Spleen (tissue), 11 donors: ENCODE measurements at regions not wholly inside any gene's neighbourhood (a gene's known extent, or its start where the extent isn't known, plus 50 kb on each side); places are given as distances from the start of the nearest gene placed in this dataset.

Source experiments
- DNase-seq: peaks from one replicate; pipeline ENCODE4 v3.0.0-alpha.2; 2020
- H3K27ac ChIP-seq, 8 donors: fragments of 200-600 bp; sonication (generic) in 7 of 8; 1 replicate in 4 of 8; 2 replicates in 4 of 8; pipeline versions ENCODE4 v1.5.0 to v1.8.0; 2016 to 2021; ENCODE audit warnings: inconsistent platforms in 4 of 8, mild to moderate bottlenecking in 4 of 8, moderate library complexity in 1 of 8
- H3K27me3 ChIP-seq, 7 donors: fragments of 200-600 bp; sonication (generic) in 6 of 7; replicated peaks in 1 of 7; 1 replicate in 4 of 7; 2 replicates in 3 of 7; pipeline versions ENCODE4 v1.5.0 to v1.8.0; 2016 to 2021; ENCODE audit warnings: inconsistent platforms in 3 of 7, mild to moderate bottlenecking in 1 of 7
- H3K36me3 ChIP-seq, 6 donors: fragments of 200-600 bp; sonication (generic) in 5 of 6; 1 replicate in 4 of 6; 2 replicates in 2 of 6; pipeline versions ENCODE4 v1.5.0 to v1.8.0; 2016 to 2021; ENCODE audit warnings: inconsistent platforms in 2 of 6
- H3K4me1 ChIP-seq, 6 donors: fragments of 200-600 bp; sonication (generic) in 5 of 6; 1 replicate in 3 of 6; 2 replicates in 3 of 6; pipeline versions ENCODE4 v1.5.0 to v1.8.0; 2016 to 2021; ENCODE audit warnings: inconsistent platforms in 3 of 6
- H3K4me3 ChIP-seq, 8 donors: fragments of 200-600 bp; sonication (generic) in 7 of 8; 1 replicate in 4 of 8; 2 replicates in 4 of 8; pipeline versions ENCODE4 v1.5.0 to v1.8.0; 2016 to 2021; ENCODE audit warnings: inconsistent platforms in 4 of 8, mild to moderate bottlenecking in 4 of 8, moderate library complexity in 2 of 8
- H3K9me3 ChIP-seq, 8 donors: fragments of 200-600 bp; sonication (generic) in 7 of 8; 1 replicate in 4 of 8; 2 replicates in 4 of 8; pipeline versions ENCODE4 v1.5.0 to v1.8.0; 2016 to 2021; ENCODE audit warnings: inconsistent platforms in 4 of 8
- POLR2A ChIP-seq, 3 donors: fragments of 450-650 bp; IDR thresholded peaks; one replicate each; pipeline ENCODE4 v1.5.1; 2017; ENCODE audit warnings: antibody characterized with exemption in 3 of 3, mild to moderate bottlenecking in 1 of 3
- POLR2AphosphoS5 ChIP-seq, 3 donors: sonication (generic); formaldehyde crosslinking; IDR thresholded peaks; one replicate each; pipeline ENCODE4 v1.5.1; 2017; ENCODE audit warnings: antibody characterized with exemption in 3 of 3
- WGBS, 5 donors: extraction: QIAGEN DNeasy Blood & Tissue Kit in 3 of 5; methylation state at CpG; one replicate each; pipeline versions ENCODE4 v1.1.5 to v1.1.7; 2013 to 2018; 5-methylcytosine and 5-hydroxymethylcytosine counted together
- intact Hi-C: fragments of 100-400 bp; cut with DNase I; formaldehyde crosslinking; loops from one replicate; pipeline ENCODE4 v1.15.0; 2023; ENCODE audit warnings: low total_unique reads
- TF ChIP-seq, protein P1 (sequence below), 11 experiments: fragments of 200-600 bp in 7 of 11; fragments of 450-650 bp in 4 of 11; sonication (generic) in 4 of 11; IDR thresholded peaks in 8 of 11; conservative IDR thresholded peaks in 3 of 11; 1 replicate in 7 of 11; 2 replicates in 4 of 11; pipeline versions ENCODE4 v1.4.0 to v1.8.0; 2016 to 2021; ENCODE audit warnings: antibody characterized with exemption in 11 of 11, inconsistent platforms in 4 of 11, mild to moderate bottlenecking in 1 of 11
- donor health status: healthy with polysubstance abuse.
- donor health status: DM: no; HTN: no; CAD: no; lungs with moderate emphysema.
- donor health status: DM: no; HTN: no; CAD: no.
- donor health status: Bipolar disorder and iron deficiency.
- donor health status: healthy.
- donor health status: DM: no; HTN: no; CAD: no.
- donor health status: DM: yes; HTN: yes; CAD: no.

- 84 to 100% (median 91%) methylated on average over 6 of the region's 6 CpGs for WGBS, 5 donors
- TF ChIP-seq POLR2A (IDR thresholded peaks at IDR 0.05), result no peak
- TF ChIP-seq, protein P1, sequence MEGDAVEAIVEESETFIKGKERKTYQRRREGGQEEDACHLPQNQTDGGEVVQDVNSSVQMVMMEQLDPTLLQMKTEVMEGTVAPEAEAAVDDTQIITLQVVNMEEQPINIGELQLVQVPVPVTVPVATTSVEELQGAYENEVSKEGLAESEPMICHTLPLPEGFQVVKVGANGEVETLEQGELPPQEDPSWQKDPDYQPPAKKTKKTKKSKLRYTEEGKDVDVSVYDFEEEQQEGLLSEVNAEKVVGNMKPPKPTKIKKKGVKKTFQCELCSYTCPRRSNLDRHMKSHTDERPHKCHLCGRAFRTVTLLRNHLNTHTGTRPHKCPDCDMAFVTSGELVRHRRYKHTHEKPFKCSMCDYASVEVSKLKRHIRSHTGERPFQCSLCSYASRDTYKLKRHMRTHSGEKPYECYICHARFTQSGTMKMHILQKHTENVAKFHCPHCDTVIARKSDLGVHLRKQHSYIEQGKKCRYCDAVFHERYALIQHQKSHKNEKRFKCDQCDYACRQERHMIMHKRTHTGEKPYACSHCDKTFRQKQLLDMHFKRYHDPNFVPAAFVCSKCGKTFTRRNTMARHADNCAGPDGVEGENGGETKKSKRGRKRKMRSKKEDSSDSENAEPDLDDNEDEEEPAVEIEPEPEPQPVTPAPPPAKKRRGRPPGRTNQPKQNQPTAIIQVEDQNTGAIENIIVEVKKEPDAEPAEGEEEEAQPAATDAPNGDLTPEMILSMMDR (IDR thresholded peaks at IDR 0.05 in 8 of 11, conservative IDR thresholded peaks at IDR 0.05 in 3 of 11), result no peak
- TF ChIP-seq POLR2AphosphoS5 (IDR thresholded peaks at IDR 0.05), result no peak
These were observed 59.2 kb downstream of the FOXI1 start for GRCh38 chr5:170164921-170165320.

DNA sequence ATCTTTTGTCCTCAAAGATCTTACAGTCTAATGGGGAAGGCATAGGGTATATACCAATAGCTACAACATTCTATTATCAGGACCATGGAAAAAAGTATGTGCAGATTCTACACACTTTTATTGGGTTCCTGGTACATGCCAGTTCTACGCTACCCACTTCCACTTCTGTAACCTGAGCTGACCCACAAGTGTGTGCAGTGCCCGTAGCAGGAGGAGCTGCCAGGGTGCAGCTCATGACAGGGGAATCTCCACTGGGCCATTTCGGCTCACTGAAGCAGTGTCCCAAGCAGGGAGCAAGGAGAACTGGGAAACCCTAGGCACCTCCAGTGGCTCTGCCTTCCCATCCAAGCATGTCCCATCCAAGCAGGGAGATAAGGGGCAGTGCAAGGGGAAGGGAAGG lies 60.4 kb downstream of the FOXI1 start:
- TF ChIP-seq POLR2A (IDR thresholded peaks at IDR 0.05), result no peak
- TF ChIP-seq, protein P1 (IDR thresholded peaks at IDR 0.05 in 8 of 11, conservative IDR thresholded peaks at IDR 0.05 in 3 of 11), result no peak
- TF ChIP-seq POLR2AphosphoS5 (IDR thresholded peaks at IDR 0.05), result no peak
- Histone ChIP-seq H3K4me1 (peaks cover 0 to 14% (median 1%) of the 10 kb centered on the region in 6 donors), H3K9me3 (no peaks in the 10 kb centered on the region), H3K27me3 (peaks cover 0 to 18% (median 0%) of the 10 kb centered on the region in 7 donors), H3K36me3 (no peaks in the 10 kb centered on the region), H3K4me3 (no peak overlapping the region), H3K27ac (no peak overlapping the region)
- intact Hi-C loops, result no loop called here
- DNase-seq, result no peak
- whole genome bisulfite sequencing, 5 donors, result 86 to 94% (median 88%) methylated on average over 3 of the region's 3 CpGs

More at GRCh38 chr5:170164921-170165320, 59.2 kb downstream of the FOXI1 start:
- Histone ChIP-seq H3K9me3 (no peaks in the 10 kb centered on the region), H3K36me3 (no peaks in the 10 kb centered on the region), H3K4me3 (no peak overlapping the region), H3K4me1 (peaks cover 0 to 19% (median 1%) of the 10 kb centered on the region in 6 donors), H3K27ac (no peak overlapping the region), H3K27me3 (peaks cover 0 to 18% (median 0%) of the 10 kb centered on the region in 7 donors)
- DNase-seq, result no peak
- intact Hi-C loops, result no loop called here

DNA sequence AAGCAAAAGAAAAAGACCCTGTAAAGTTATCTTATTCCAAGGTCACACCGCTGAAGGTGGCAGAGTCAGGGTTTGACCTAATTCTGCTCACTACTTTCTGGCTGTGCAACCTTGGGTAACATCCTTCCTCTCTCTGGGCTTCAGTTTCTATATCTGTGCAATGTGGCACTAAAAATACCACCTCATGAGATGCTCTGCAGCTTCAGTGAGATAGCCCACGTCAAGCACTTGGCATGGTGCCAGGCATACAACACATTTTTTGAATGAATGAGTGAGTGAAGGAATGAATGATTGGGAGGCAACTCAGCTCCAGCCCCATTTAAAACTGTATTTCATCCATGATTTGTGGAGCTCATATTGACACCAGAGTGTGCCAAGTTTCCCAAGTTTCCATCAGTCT lies 62.3 kb downstream of the FOXI1 start:
- Histone ChIP-seq H3K36me3 (no peaks in the 10 kb centered on the region), H3K4me1 (peaks cover 0 to 14% (median 1%) of the 10 kb centered on the region in 6 donors), H3K27ac (no peak overlapping the region), H3K27me3 (peaks cover 0 to 18% (median 0%) of the 10 kb centered on the region in 7 donors), H3K4me3 (no peak overlapping the region), H3K9me3 (no peaks in the 10 kb centered on the region)
- no peak for DNase-seq
- no peak for TF ChIP-seq POLR2A (IDR thresholded peaks at IDR 0.05)
- TF ChIP-seq, protein P1 (IDR thresholded peaks at IDR 0.05 in 8 of 11, conservative IDR thresholded peaks at IDR 0.05 in 3 of 11), result no peak
- no peak for TF ChIP-seq POLR2AphosphoS5 (IDR thresholded peaks at IDR 0.05)
- intact Hi-C loops, result no loop called here
- 43 to 66% (median 60%) methylated on average over 2 of the region's 2 CpGs for WGBS, 5 donors

DNA sequence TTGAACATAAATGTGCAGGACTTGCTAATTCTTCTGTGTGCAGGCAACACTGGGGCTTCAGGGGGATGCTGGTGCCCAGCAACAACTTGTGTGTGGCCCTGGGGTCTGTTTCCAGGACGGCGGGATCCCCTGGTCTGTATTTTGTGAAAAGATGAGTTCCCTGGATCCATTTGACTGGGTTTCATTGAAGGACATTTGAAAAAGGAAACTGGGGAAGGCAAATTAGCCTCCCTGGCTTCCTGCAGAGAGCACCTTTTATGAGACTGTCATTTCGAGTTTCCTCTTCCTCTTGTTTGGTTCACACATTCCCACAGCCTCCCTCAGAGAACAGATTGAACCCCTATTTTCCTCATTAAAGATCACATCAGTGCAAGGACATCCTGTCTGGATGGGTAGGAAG lies 63.1 kb downstream of the FOXI1 start:
- H3K4me1 ChIP-seq, result peaks cover 0 to 14% (median 1%) of the 10 kb centered on the region in 6 donors
- intact Hi-C loops, result no loop called here
- 50 to 70% (median 67%) methylated on average over 3 of the region's 3 CpGs for WGBS, 5 donors
- no peak overlapping the region for H3K4me3 ChIP-seq
- no peaks in the 10 kb centered on the region for H3K36me3 ChIP-seq
- peaks cover 0 to 18% (median 0%) of the 10 kb centered on the region in 7 donors for H3K27me3 ChIP-seq
- TF ChIP-seq POLR2A (IDR thresholded peaks at IDR 0.05), result no peak
- no peak for TF ChIP-seq POLR2AphosphoS5 (IDR thresholded peaks at IDR 0.05)
- TF ChIP-seq, protein P1 (IDR thresholded peaks at IDR 0.05 in 8 of 11, conservative IDR thresholded peaks at IDR 0.05 in 3 of 11), result no peak
- DNase-seq, result no peak
- H3K27ac ChIP-seq, result no peak overlapping the region
- H3K9me3 ChIP-seq, result no peaks in the 10 kb centered on the region
